ENCODE measurements at regions not wholly inside any gene's neighbourhood (a gene's known extent, or its start where the extent isn't known, plus 50 kb on each side); places are given as distances from the start of the nearest gene placed in this dataset.
"Not testable (repeated sequence)": the region's sequence is repeated elsewhere in the genome, so short reads cannot be mapped to it uniquely, and the experiment has no call there.

GRCh38 chr1:121006826-121007225 lies 117.3 kb downstream of the PPIAL4A start:
- DNase-seq (ENCODE audit: low spot score): not testable (repeated sequence)

GRCh38 chr1:121007755-121008154 lies 118.2 kb downstream of the PPIAL4A start:
- not testable (repeated sequence) for DNase-seq (ENCODE audit: low spot score)

DNA sequence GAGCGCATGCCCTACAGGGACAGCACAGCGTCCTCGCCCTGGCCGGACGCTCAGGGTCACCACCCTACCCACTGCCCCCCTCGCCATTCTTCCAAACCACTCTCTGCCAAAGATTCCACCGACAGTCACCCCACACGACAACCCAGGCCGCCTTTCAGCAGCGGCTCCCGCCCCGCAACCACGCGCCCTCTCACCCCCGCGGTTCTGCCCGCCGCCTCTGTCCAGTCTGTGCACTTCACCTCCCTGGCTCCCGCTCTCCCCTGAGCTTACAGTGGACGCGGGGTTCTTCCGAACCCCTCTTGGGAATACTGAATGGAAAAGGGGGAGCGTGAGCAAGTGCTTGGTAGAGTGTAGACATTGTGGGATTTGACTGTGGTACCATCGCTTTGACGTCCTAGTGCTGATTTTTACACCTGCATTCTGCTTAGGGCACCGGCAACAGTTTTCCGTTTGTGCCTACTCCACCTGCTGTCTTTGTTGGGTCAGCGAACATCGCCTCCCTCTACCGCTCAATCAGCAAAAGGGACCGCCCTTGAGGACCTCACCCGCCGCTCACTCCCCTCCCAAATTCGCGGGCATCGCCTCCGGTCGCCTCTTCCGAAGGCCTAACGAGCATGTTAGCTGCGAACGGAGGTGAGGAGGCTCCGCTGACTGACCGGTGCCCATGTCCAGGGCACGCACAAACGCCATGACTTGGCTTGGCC lies 119.1 kb downstream of the PPIAL4A start:
- not testable (repeated sequence) for DNase-seq (ENCODE audit: low spot score)

- peak; percentile 1 for DNase-seq (ENCODE audit: low spot score)
These were observed 119.9 kb downstream of the PPIAL4A start for GRCh38 chr1:121009216-121010057.

GRCh38 chr1:121010141-121010540 lies 120.6 kb downstream of the PPIAL4A start:
- DNase-seq (ENCODE audit: low spot score): not testable (repeated sequence)

DNA sequence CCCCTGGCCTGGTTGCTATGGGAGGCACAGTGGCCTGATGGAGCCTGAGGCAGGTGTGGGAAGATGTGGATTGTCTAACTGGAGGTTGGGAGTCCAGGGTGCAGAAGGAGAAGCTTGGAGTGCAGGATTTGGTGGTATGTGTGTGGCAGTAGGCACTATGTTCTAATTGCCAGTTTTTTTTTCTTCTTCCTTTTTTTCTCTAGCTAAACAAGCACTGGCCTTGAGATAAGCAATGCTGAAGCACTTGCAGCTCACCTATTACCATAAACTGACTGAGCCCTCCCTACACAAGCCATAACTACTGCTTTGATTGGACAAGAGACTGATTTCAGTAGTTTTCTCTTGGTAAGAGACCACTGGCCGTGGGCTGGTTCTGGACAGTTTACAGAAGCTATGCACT lies 123.6 kb downstream of the PPIAL4A start:
- not testable (repeated sequence) for DNase-seq (ENCODE audit: low spot score)

- DNase-seq (ENCODE audit: low spot score): peak; percentile 27
These were observed 126.8 kb downstream of the PPIAL4A start for GRCh38 chr1:121016182-121017028.

DNA sequence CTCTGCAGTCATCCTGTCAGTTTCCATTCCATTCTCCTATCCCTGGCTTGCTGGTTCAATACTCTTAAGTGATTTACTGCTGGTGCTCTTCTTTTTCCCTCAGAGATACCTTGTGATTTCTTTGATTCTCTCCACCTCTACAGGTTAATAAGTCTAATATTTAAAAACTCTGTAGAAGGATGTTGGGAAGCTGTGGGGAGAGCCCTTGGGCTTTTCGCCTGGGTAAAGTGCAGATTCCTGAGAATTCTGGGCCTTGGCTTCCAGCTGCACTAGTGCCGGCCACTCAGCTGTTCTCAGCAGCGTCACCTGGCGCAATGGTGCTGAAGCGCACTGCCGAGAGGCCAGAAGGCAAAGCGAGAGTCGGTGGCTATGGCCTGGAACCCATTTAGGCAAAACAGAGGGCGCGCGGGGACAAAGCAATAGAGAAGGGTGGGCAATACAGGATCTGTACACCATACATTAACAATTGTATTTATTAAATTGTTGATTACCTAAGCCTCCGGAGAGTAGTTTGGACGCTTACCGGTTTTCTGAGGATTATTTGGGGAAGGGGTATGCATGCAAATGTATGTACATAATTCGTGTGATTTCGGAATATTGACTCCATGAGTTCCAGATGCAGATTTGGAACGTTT lies 130.3 kb downstream of the PPIAL4A start:
- not testable (repeated sequence) for DNase-seq (ENCODE audit: low spot score)

GRCh38 chr1:121020350-121021236 lies 131.0 kb downstream of the PPIAL4A start:
- not testable (repeated sequence) for DNase-seq (ENCODE audit: low spot score)

DNA sequence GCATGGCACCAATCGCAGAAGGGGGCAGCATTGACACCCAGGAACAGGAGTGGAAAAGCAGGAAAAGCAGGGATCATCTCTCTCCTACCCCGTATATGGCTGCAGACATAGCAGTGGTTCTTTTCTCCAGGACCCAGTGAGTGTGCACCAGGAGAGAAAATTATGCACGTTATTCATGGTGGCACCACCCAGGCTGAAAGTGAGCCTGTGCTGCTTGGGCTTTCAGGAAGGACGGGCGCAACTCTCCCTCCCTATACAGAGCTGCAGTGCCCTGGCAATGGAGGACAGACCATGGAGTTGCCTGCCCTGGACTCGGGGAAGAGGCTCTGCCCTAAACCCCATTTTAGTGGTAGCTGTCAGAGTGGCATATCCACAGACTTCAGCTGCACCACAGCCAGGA lies 132.1 kb downstream of the PPIAL4A start:
- not testable (repeated sequence) for DNase-seq (ENCODE audit: low spot score)

DNA sequence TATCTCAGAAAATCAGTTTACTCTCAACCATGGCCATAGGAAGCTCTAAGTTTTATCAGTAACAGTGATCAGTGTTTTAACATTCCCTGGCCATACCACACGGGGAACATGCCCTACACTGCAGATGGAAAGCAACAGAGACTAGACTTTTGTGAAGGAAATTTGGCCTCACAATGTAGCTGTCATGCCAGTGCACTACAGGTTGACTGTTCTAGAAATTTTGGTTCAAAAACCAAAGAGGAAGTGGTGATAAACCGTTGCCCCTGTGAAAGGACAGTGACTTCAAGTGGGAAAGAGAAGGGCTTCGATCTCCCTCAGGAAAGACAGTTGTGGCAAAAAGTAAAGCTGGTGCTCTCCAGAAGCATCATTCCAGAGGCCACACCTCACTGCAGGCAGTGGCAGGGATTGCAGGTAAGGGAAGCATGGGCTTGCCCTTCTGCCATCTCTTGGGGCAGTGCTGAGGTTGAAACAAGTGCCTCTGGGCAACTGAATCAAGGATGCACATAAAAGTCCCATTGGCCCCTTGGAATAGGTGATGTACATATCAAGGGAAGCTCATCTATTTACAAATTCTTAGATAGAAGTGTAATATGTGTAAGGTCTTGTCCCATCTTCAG lies 143.4 kb downstream of the PPIAL4A start:
- not testable (repeated sequence) for DNase-seq (ENCODE audit: low spot score)

GRCh38 chr1:121036792-121037191 lies 147.2 kb downstream of the PPIAL4A start:
- not testable (repeated sequence) for DNase-seq (ENCODE audit: low spot score)

DNA sequence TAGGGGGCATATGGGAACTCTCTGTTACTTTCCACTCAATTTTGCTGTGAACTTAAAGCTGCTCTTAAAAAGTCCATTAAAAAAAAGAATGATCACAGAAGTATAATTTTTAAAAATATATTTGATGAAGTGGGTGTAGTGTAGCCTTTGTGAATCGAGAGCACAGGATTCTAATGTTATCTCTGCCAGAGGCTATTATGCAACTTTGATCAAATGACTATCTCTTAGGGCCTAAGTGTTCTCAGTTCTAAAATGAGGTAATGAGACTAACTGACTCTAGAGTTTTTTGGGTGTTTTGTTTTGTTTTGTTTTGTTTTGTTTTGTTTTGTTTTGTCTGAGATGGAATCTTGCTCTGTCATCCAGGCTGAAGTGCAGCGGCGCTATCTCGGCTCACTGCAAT lies 143.2 kb downstream of the FAM72B start:
- DNase-seq (ENCODE audit: low spot score): not testable (repeated sequence)

DNA sequence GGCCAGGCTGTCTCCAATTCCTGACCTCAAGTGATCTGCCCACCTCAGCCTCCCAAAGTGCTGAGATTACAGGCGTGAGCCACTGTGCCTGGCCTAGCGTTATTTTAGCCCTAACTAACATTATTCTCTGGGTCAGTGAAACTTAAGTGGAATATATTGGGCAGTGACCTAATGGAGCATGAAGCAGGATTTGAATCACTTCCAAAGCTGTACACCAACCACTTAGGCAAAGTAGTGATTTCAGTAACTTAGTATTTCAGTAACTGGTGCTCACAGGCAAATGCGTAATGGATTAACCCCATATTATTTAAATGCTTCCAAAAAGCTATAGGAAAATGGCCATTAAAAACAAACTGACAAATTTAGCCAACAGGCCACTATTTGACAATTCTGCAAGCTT lies 142.6 kb downstream of the FAM72B start:
- DNase-seq (ENCODE audit: low spot score): not testable (repeated sequence)

- not testable (repeated sequence) for DNase-seq (ENCODE audit: low spot score)
These were observed 141.3 kb downstream of the FAM72B start for GRCh38 chr1:121042882-121043281.

DNA sequence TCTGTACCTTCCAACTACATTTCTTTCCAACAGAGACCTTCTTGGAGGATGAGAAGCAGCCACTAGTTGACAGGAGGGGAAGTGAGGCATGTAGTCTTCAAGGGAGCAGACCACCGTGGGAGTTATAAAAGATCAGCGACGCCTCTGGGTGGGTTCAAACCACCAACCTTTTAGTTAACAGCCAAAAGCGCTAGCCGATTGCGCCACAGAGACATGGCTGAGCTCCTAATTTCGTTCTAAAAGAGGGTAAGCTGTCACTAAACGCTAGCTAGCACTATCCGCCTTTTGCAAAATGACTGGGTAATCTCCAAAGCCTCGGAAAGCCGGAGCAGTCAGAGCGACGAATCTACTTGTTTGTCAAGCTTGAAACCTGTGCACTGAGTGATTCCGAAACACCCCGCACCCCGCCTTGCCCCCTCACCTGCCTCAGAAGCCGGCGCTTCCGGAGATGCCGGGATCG lies 135.8 kb downstream of the FAM72B start:
- DNase-seq (ENCODE audit: low spot score): not testable (repeated sequence)

DNA sequence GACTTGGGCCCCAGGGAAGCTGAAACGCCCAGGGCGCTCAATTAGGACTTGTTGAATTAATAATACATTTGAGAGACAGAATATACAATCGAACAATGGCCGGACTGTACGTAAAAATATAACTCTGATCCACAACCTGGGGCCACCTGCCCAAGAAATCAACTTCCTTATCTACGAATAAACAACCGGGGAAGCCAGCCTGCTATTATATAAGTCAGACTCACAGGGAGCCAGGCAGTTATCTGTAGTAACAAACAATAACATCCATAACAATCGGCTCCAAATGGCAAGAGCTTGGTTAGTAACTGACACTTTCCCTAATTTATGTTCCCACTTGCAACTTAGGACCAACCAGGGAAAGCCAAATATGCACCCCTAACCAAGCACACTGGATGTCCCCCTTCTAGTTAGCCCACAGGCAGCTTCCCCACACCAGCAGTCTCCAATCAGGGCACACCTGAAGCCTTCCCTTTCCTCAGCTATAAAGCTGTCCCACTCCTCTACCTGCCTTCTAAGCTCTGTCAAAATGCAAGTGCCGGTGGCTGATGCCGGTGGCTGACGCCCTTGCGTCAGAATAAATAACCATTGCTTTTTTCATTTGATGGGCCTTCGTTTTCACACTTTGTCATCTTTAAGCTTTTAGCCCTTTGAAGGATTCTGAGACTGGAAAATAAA lies 135.2 kb downstream of the FAM72B start:
- DNase-seq (ENCODE audit: low spot score): not testable (repeated sequence)

DNA sequence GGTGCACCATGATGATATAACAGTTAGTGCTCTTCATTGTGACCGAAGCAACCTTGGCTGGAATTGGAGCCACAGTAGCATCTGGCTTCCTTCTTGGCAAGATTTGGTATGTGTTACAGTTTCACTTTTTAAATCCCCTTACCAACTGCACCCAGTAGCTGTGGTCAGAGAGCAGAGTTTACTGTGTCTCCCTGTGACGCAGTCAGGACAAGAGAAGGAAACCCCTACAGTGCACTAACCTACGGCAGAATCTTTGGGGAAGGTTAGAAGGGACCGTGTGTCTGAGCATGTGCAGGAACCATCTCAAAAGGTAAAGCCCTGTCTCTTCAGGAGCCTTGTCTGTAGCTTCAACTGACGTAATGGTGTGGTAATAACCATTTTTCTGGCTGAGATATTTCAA lies 134.0 kb downstream of the FAM72B start:
- DNase-seq (ENCODE audit: low spot score): not testable (repeated sequence)

DNA sequence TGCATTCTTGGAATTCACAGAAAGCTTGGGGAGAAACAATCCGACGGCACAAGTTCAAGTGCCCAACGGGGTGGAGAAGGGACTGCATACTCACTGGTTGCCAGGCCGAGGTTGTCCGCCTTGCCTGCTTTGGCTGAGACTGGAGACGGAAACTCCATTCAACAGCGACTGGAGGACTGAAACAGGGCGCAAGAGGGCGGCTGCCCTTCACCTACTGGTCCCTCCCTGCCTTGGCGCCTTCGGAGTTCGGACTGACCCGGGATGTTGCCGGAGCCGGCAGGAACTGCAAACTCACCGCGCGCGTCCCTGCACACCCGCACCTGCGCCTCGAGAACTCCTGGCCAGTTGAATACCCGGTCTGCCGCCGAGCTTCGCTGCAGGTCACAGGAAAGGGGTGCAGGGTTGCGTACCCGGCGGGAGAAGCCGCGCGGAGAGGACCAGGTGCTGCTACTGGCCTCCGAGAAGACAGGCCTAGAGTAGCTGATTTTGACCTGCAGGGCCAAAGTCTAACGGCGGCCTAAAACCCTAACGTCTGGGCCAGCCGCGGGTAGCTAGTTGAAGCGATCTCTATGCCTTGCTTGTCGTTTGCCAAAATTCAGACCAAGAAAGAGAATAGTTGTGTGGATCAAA lies 132.9 kb downstream of the FAM72B start:
- not testable (repeated sequence) for DNase-seq (ENCODE audit: low spot score)

Data from GM03348 (cell line).